HG02571 (cell line): ENCODE measurements at regions not wholly inside any gene's neighbourhood (a gene's known extent, or its start where the extent isn't known, plus 50 kb on each side); places are given as distances from the start of the nearest gene placed in this dataset.
"Not testable (repeated sequence)": the region's sequence is repeated elsewhere in the genome, so short reads cannot be mapped to it uniquely, and the experiment has no call there.

ENCODE experiments used
- ATAC-seq: cut with Tn5 transposase; IDR thresholded peaks from one replicate; pipeline ENCODE4 v1.9.1; 2021; ENCODE audit warnings: mild to moderate bottlenecking, moderate library complexity; ENCODE audit not compliant: unreplicated experiment

GRCh38 chr4:95779447-95779846 lies 60.4 kb upstream of the PDHA2 start:
- no peak for ATAC-seq

GRCh38 chr4:95778666-95779065 lies 61.2 kb upstream of the PDHA2 start:
- no peak for ATAC-seq

- ATAC-seq, result not testable (repeated sequence)
These were observed 69.3 kb upstream of the PDHA2 start for GRCh38 chr4:95770605-95771004.

- no peak for ATAC-seq
These were observed 74.9 kb upstream of the PDHA2 start for GRCh38 chr4:95764961-95765360.

- no peak for ATAC-seq
These were observed 78.0 kb upstream of the PDHA2 start for GRCh38 chr4:95761871-95762270.

DNA sequence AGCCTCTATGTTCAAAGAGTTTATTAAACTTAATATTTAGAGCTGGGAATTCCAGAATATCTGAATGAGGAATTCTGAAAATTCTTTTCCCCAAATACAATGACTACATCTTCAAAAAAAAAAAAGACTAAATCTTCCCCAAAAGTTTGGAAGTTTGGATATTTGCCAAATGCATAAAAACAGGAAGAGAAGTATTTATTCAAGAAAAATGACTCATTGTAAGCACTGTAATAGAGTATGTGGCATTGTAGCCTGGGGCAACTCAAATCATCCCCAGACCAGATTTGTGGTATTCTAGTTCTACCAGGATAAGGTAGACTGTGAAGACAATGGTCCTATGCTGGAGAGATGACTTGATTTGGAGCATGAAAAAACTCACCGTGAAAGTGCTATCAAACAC lies 78.5 kb upstream of the PDHA2 start:
- ATAC-seq, result no peak

GRCh38 chr4:95760646-95761045 lies 79.2 kb upstream of the PDHA2 start:
- ATAC-seq, result not testable (repeated sequence)

DNA sequence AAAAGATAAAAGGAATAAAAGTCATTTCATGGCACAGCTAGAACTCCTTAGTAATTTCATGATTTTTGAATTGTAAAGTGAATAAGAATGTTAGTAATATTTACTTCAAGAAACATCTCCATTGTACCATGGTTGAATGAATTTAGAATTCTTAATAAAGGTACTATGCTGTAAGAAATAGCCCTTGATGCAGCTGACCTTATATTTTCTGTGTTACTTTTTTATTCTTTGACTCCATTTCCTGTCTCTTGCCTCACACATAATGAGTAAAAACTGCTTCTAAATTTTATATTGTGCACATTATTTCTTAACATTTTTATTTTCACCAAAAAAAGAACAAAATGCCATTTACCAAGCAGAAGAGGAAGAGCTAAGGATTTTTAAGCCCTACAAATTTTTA lies 81.9 kb upstream of the PDHA2 start:
- no peak for ATAC-seq

DNA sequence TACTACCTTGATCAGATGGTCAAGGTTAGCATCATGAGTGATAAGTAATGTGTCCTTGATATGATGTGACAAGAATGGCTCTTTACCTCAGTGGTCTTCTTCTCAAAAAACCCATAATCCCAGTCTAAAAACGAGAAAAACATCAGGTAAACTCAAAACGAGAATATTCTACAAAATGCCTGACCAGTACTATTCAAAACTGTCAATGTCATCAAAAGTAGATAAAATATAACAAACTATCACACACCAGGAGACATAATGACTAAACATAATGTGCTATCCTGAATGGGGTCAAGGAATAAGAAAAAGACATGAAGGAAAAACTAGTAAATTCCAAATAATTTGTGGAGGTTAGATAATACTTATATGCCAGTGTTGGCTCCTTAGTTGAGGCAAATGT lies 85.2 kb upstream of the PDHA2 start:
- no peak for ATAC-seq

- ATAC-seq, result no peak
These were observed 90.7 kb upstream of the PDHA2 start for GRCh38 chr4:95749204-95749603.

GRCh38 chr4:95742872-95743271 lies 97.0 kb upstream of the PDHA2 start:
- ATAC-seq, result no peak

DNA sequence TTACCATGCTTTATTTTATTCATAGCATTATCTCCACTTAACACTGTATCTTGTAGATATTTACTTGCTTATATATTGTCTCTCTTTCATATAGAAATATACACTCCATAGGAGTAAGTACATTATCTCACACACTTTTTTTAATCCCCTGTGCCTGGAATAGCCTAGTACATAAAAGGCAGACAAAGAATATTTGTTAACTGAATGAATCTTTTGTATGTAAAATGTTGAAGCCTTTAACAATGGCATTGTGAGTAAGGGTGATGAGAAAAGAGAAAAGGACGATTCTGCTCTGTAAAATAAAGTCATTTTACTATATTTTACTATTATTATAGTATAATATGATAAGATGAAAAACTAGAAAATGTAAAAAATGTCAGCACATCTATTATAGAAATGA lies 97.7 kb upstream of the PDHA2 start:
- ATAC-seq, result no peak

- ATAC-seq, result no peak
These were observed 107.8 kb upstream of the PDHA2 start for GRCh38 chr4:95732061-95732460.

- ATAC-seq, result no peak
These were observed 110.3 kb upstream of the PDHA2 start for GRCh38 chr4:95729596-95729995.

DNA sequence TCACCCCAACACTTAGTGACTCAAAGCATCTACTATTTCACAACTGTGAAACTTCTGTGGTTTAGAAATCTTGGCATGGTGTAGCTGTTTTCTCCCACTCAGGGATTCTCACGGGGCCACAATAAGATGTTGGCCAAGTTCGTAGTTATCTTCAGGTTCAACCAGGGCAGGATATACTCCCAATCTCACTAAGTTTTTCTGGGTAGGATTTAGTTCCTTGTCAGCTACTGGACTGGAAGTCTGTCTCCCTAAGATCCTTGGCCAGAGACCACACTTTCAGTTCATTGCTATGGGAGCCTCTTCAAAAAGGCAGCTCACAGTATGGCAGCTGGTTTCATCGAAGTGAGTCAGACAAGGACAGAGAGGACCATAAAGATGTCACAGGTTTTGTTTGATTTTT lies 111.7 kb upstream of the PDHA2 start:
- no peak for ATAC-seq

- ATAC-seq, result no peak
These were observed 124.1 kb upstream of the PDHA2 start for GRCh38 chr4:95715830-95716229.

GRCh38 chr4:95714571-95714970 lies 125.3 kb upstream of the PDHA2 start:
- ATAC-seq, result no peak

DNA sequence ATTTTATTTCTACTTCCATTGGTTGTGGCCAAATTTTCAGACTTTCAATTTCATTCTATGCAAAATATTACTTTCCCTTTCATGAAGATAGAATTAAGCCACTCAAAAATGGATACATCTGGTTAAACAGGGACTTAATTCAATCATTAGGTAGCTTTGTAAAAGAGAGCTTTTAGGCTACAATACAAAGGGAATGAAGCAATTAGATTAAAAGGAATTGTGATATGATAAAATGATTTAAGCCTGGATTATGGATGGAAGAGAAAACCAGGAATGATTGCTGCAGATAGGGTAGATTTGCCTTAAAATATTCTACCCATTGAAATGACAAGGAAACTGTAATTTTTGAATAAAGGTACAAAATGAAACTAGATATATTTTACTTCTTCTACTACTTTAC lies 134.6 kb upstream of the PDHA2 start:
- no peak for ATAC-seq

GRCh38 chr4:95701500-95702170 lies 138.3 kb upstream of the PDHA2 start:
- no peak for ATAC-seq

GRCh38 chr4:95694411-95694810 lies 145.5 kb upstream of the PDHA2 start:
- no peak for ATAC-seq

GRCh38 chr4:95693594-95693993 lies 144.8 kb upstream of the UNC5C start:
- ATAC-seq, result no peak

- no peak for ATAC-seq
These were observed 127.4 kb upstream of the UNC5C start for GRCh38 chr4:95676190-95676589.

DNA sequence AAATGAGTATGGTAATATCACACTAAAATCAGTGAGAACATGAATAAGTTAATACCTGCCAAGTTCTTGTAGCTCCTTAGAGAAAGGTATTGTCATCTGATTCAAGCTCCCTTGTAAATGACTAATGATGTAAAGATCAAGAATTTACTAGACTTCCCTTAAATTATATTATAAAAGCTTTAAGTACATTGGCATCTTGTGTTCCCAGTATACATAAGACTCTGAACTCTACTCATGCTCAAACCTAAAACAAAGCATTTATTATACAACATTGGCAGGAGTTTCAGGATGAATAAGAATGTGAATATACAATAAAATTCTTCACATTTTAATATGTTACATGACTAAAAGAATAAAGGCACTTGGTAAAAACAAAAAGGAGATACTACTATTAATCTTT lies 126.8 kb upstream of the UNC5C start:
- ATAC-seq, result no peak
